Lower lobe of right lung (tissue), 2 donors: ENCODE measurements at regions not wholly inside any gene's neighbourhood (a gene's known extent, or its start where the extent isn't known, plus 50 kb on each side); places are given as distances from the start of the nearest gene placed in this dataset.

Source experiments
- ATAC-seq, 2 donors: fragments of 200-7000 bp; cut with Tn5 transposase; one replicate each; pipeline ENCODE4 v1.9.1; 2020 to 2022; ENCODE audit warnings: mild to moderate bottlenecking in 2 of 2, moderate library complexity in 2 of 2
- DNase-seq: peaks from one replicate; pipeline ENCODE4 v3.0.0-alpha.2; 2020
- H3K27ac ChIP-seq: fragments of 200-600 bp; one replicate; pipeline ENCODE4 v1.8.0; 2022
- H3K27me3 ChIP-seq: fragments of 200-600 bp; one replicate; pipeline ENCODE4 v1.8.0; 2022; ENCODE audit warnings: low read depth
- H3K36me3 ChIP-seq: fragments of 200-600 bp; one replicate; pipeline ENCODE4 v1.8.0; 2022; ENCODE audit warnings: mild to moderate bottlenecking
- H3K4me1 ChIP-seq: fragments of 200-600 bp; one replicate; pipeline ENCODE4 v1.8.0; 2022
- H3K4me3 ChIP-seq: fragments of 200-600 bp; one replicate; pipeline ENCODE4 v1.8.0; 2022; ENCODE audit warnings: mild to moderate bottlenecking
- H3K9me3 ChIP-seq: fragments of 200-600 bp; one replicate; pipeline ENCODE4 v1.8.0; 2022
- intact Hi-C: fragments of 100-400 bp; cut with DNase I; formaldehyde crosslinking; loops from one replicate; pipeline ENCODE4 v1.11.0; 2022
- TF ChIP-seq, protein P1 (sequence below): fragments of 200-600 bp; IDR thresholded peaks from one replicate; pipeline ENCODE4 v1.8.0; 2022; ENCODE audit warnings: antibody characterized with exemption, mild to moderate bottlenecking
- donor health status: DM: no; HTN: yes; CAD: no; lungs with severe emphysema.

GRCh38 chr5:167332309-167332708, 959.1 kb upstream of the WWC1 start:
- H3K9me3 ChIP-seq, result no peaks in the 10 kb centered on the region
- no peak overlapping the region for H3K4me3 ChIP-seq
- intact Hi-C loops, result no loop called here
- DNase-seq (no peak), ATAC-seq (no peak)
- TF ChIP-seq, protein P1, sequence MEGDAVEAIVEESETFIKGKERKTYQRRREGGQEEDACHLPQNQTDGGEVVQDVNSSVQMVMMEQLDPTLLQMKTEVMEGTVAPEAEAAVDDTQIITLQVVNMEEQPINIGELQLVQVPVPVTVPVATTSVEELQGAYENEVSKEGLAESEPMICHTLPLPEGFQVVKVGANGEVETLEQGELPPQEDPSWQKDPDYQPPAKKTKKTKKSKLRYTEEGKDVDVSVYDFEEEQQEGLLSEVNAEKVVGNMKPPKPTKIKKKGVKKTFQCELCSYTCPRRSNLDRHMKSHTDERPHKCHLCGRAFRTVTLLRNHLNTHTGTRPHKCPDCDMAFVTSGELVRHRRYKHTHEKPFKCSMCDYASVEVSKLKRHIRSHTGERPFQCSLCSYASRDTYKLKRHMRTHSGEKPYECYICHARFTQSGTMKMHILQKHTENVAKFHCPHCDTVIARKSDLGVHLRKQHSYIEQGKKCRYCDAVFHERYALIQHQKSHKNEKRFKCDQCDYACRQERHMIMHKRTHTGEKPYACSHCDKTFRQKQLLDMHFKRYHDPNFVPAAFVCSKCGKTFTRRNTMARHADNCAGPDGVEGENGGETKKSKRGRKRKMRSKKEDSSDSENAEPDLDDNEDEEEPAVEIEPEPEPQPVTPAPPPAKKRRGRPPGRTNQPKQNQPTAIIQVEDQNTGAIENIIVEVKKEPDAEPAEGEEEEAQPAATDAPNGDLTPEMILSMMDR, result no peak
- H3K4me1 ChIP-seq, result no peaks in the 10 kb centered on the region
- no peaks in the 10 kb centered on the region for H3K36me3 ChIP-seq
- H3K27me3 ChIP-seq, result no peaks in the 10 kb centered on the region
- H3K27ac ChIP-seq, result no peak overlapping the region

DNA sequence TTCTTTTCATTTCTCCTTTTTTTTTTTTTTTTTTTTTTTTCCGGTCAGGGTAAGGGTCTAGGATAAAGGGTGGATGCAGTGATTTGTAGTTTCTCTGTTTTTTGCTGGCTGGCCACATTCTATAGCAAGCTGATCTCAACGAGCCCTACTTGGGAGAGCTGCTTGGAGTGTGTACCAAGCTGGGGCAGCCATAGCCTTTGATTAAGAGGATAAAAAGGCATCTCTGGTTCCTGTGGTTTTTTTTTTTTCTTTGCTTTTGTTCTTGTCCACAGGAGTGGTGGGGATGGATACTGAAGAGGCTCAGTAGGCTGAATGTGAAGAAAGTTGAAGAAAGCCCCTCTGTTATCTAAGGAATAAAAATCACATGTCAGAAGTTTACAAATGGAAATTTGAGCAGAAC, 955.3 kb upstream of the WWC1 start:
- no peak for ATAC-seq
- DNase-seq, result no peak
- no peak overlapping the region for H3K4me3 ChIP-seq
- TF ChIP-seq, protein P1, result no peak
- H3K4me1 ChIP-seq, result no peaks in the 10 kb centered on the region
- no peaks in the 10 kb centered on the region for H3K27me3 ChIP-seq
- no peaks in the 10 kb centered on the region for H3K36me3 ChIP-seq
- intact Hi-C loops, result no loop called here
- H3K27ac ChIP-seq, result no peak overlapping the region
- no peaks in the 10 kb centered on the region for H3K9me3 ChIP-seq

DNA sequence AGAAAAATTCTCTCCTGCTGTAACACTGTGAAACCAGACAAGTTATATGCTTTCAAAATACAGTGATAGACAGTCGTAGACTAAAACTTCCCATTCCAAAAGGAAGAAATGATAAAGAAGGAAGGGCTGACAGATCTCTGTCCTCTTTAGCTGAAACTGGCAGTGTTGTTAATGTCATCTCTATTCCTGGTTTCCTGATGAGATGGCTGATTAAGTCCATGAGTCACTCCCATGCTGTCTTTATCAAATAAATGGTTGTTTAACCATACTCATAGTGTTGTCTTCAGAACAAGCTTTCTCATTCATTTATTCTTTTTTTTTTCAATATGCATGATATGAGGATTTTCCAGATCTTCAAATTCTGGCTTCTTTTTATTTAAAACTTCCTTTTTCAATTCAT, 952.2 kb upstream of the WWC1 start:
- TF ChIP-seq, protein P1, result no peak
- DNase-seq (no peak), ATAC-seq (no peak)
- Histone ChIP-seq H3K4me1 (no peaks in the 10 kb centered on the region), H3K4me3 (no peak overlapping the region), H3K36me3 (no peaks in the 10 kb centered on the region), H3K9me3 (no peaks in the 10 kb centered on the region), H3K27ac (no peak overlapping the region), H3K27me3 (no peaks in the 10 kb centered on the region)
- intact Hi-C loops, result no loop called here

DNA sequence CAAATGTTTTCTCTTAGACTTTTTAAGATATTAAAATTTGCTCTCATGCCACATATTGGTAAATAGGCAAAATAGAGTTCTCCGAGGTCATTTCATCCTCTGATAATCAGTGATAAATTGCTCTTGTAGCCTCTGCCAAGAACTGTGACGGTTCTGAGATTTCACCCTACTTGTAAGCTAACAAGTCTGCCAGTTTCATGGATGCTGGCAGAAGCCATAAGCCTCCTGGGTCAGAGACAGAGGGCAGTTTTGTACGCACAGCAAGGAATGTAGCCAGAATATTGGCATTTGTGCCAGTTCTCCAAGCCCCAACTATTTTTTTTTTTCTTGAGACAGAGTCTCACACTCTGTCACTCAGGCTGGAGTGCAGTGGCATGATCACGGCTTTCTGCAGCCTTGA, 945.0 kb upstream of the WWC1 start:
- Histone ChIP-seq H3K4me3 (no peak overlapping the region), H3K27ac (no peak overlapping the region), H3K27me3 (no peaks in the 10 kb centered on the region), H3K4me1 (no peaks in the 10 kb centered on the region), H3K36me3 (no peaks in the 10 kb centered on the region), H3K9me3 (no peaks in the 10 kb centered on the region)
- DNase-seq, result no peak
- TF ChIP-seq, protein P1, result no peak
- intact Hi-C loops, result no loop called here
- ATAC-seq, result no peak

- DNase-seq (no peak), ATAC-seq (no peak)
- H3K27me3 ChIP-seq, result no peaks in the 10 kb centered on the region
- no peaks in the 10 kb centered on the region for H3K4me1 ChIP-seq
- no peak overlapping the region for H3K27ac ChIP-seq
- TF ChIP-seq, protein P1, result no peak
- H3K9me3 ChIP-seq, result no peaks in the 10 kb centered on the region
- intact Hi-C loops, result no loop called here
- H3K4me3 ChIP-seq, result no peak overlapping the region
- no peaks in the 10 kb centered on the region for H3K36me3 ChIP-seq
These were observed 943.1 kb upstream of the WWC1 start for GRCh38 chr5:167348251-167348926.

GRCh38 chr5:167348980-167349379, 942.5 kb upstream of the WWC1 start:
- TF ChIP-seq, protein P1, result no peak
- DNase-seq, result no peak
- intact Hi-C loops, result no loop called here

More at GRCh38 chr5:167348980-167349379, 942.5 kb upstream of the WWC1 start:
- Histone ChIP-seq H3K27ac (no peak overlapping the region), H3K27me3 (no peaks in the 10 kb centered on the region), H3K4me1 (no peaks in the 10 kb centered on the region), H3K9me3 (no peaks in the 10 kb centered on the region), H3K36me3 (no peaks in the 10 kb centered on the region), H3K4me3 (no peak overlapping the region)
- no peak for ATAC-seq
